ENCODE measurements at regions not wholly inside any gene's neighbourhood (a gene's known extent, or its start where the extent isn't known, plus 50 kb on each side); places are given as distances from the start of the nearest gene placed in this dataset.

DNA sequence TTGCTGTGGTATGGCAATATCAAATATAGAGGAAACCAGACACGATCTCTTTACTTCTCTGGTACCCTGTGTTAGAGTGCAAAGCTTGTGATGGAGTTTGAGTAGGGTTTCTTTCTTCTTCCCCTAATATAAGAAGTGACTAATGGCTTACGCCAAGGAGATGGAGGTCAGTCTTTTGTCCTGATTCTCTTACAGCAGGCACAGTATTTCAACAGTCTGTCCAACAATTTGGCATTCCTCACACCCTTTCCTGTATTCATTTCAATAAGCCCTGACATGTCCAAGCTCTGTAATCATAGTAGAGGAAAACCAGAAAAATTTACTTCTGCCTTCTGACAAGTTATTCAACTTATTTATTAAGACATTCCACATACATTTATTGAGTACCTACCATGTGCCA is 546.2 kb downstream of the TMEM135 start:
- Histone ChIP-seq H3K9me2 (replicated peaks; ENCODE audit: control insufficient read depth, low read length) (no peaks in the 10 kb centered on the region), H3K27me3 (ENCODE audit: control insufficient read depth, low read length) (no peaks in the 10 kb centered on the region), H3K36me3 (ENCODE audit: control insufficient read depth, low read length) (no peaks in the 10 kb centered on the region), H3K4me3 (ENCODE audit: low read length) (no peak overlapping the region), H3F3A (ENCODE audit: control insufficient read depth, insufficient read depth) (no peaks in the 10 kb centered on the region), H3K4me2 (ENCODE audit: low read length) (no peak overlapping the region), H3K27ac (ENCODE audit: low read depth, low read length) (no peak overlapping the region), H4K20me1 (ENCODE audit: control insufficient read depth, insufficient read depth, low read depth, low read length) (no peaks in the 10 kb centered on the region), H3K9me3 (ENCODE audit: control insufficient read depth, insufficient read depth, low read length) (no peaks in the 10 kb centered on the region), H3K4me1 (ENCODE audit: control insufficient read depth, low read length) (no peaks in the 10 kb centered on the region), H3K79me2 (ENCODE audit: control insufficient read depth, low read length) (no peaks in the 10 kb centered on the region)
- TF ChIP-seq, protein P1, sequence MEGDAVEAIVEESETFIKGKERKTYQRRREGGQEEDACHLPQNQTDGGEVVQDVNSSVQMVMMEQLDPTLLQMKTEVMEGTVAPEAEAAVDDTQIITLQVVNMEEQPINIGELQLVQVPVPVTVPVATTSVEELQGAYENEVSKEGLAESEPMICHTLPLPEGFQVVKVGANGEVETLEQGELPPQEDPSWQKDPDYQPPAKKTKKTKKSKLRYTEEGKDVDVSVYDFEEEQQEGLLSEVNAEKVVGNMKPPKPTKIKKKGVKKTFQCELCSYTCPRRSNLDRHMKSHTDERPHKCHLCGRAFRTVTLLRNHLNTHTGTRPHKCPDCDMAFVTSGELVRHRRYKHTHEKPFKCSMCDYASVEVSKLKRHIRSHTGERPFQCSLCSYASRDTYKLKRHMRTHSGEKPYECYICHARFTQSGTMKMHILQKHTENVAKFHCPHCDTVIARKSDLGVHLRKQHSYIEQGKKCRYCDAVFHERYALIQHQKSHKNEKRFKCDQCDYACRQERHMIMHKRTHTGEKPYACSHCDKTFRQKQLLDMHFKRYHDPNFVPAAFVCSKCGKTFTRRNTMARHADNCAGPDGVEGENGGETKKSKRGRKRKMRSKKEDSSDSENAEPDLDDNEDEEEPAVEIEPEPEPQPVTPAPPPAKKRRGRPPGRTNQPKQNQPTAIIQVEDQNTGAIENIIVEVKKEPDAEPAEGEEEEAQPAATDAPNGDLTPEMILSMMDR (IDR thresholded peaks at IDR 0.05; ENCODE audit: low read depth, low read length, poor library complexity, severe bottlenecking), result no peak
- no peak for TF ChIP-seq EZH2phosphoT487 (IDR thresholded peaks at IDR 0.05; ENCODE audit: borderline replicate concordance, low read length)

DNA sequence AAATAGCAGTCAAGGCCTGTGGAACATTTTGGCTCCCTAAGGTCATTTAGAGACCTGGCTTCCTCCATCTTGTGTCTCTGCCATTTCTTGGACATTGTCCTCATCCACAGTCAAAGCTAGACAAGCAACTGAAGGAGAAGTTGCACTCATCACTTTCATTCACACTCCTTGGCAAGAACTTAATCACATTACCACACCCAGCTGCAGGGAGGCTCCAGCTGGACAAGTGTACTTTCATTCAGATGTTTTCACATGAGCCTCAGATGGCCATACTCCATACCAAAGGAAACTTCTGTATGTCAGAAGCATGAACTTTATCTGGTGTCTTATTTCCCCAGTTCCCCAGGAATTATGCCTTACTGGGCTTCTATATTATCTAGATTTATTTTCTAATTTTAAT is 537.4 kb downstream of the TMEM135 start:
- Histone ChIP-seq H3F3A (ENCODE audit: control insufficient read depth, insufficient read depth) (no peaks in the 10 kb centered on the region), H4K20me1 (ENCODE audit: control insufficient read depth, insufficient read depth, low read depth, low read length) (no peaks in the 10 kb centered on the region), H3K4me1 (ENCODE audit: control insufficient read depth, low read length) (no peaks in the 10 kb centered on the region), H3K9me3 (ENCODE audit: control insufficient read depth, insufficient read depth, low read length) (no peaks in the 10 kb centered on the region), H3K27ac (ENCODE audit: low read depth, low read length) (no peak overlapping the region), H3K79me2 (ENCODE audit: control insufficient read depth, low read length) (no peaks in the 10 kb centered on the region), H3K36me3 (ENCODE audit: control insufficient read depth, low read length) (no peaks in the 10 kb centered on the region), H3K27me3 (ENCODE audit: control insufficient read depth, low read length) (no peaks in the 10 kb centered on the region), H3K9me2 (replicated peaks; ENCODE audit: control insufficient read depth, low read length) (no peaks in the 10 kb centered on the region), H3K4me2 (ENCODE audit: low read length) (no peak overlapping the region), H3K4me3 (ENCODE audit: low read length) (no peak overlapping the region)
- TF ChIP-seq, protein P1 (IDR thresholded peaks at IDR 0.05; ENCODE audit: low read depth, low read length, poor library complexity, severe bottlenecking), result no peak
- no peak for TF ChIP-seq EZH2phosphoT487 (IDR thresholded peaks at IDR 0.05; ENCODE audit: borderline replicate concordance, low read length)

DNA sequence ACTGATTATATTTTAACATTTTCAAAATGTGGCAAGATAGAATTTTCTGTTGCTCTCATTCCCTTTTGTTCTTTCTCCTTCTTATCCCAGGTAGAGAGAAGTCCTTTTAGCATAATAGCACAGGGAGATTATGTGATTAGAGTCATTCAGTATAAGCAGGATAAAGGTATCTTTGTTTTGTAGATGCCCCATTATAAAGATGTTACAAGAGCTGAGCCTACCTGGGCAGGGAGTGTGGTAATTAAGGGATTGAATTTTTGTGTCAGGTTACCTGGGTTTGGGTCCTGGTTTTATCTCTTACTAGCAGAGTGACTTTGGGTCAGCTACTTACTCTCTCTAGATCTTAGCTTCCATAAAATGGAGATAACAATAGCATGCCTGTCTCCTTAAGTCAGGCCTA is 536.5 kb downstream of the TMEM135 start:
- Histone ChIP-seq H3K4me2 (ENCODE audit: low read length) (no peak overlapping the region), H3K79me2 (ENCODE audit: control insufficient read depth, low read length) (no peaks in the 10 kb centered on the region), H3K9me3 (ENCODE audit: control insufficient read depth, insufficient read depth, low read length) (no peaks in the 10 kb centered on the region), H3K27ac (ENCODE audit: low read depth, low read length) (no peak overlapping the region), H4K20me1 (ENCODE audit: control insufficient read depth, insufficient read depth, low read depth, low read length) (no peaks in the 10 kb centered on the region), H3K4me3 (ENCODE audit: low read length) (no peak overlapping the region), H3K9me2 (replicated peaks; ENCODE audit: control insufficient read depth, low read length) (no peaks in the 10 kb centered on the region), H3K36me3 (ENCODE audit: control insufficient read depth, low read length) (no peaks in the 10 kb centered on the region), H3F3A (ENCODE audit: control insufficient read depth, insufficient read depth) (no peaks in the 10 kb centered on the region), H3K4me1 (ENCODE audit: control insufficient read depth, low read length) (no peaks in the 10 kb centered on the region), H3K27me3 (ENCODE audit: control insufficient read depth, low read length) (no peaks in the 10 kb centered on the region)
- TF ChIP-seq EZH2phosphoT487 (IDR thresholded peaks at IDR 0.05; ENCODE audit: borderline replicate concordance, low read length), result no peak
- TF ChIP-seq, protein P1 (IDR thresholded peaks at IDR 0.05; ENCODE audit: low read depth, low read length, poor library complexity, severe bottlenecking), result no peak

DNA sequence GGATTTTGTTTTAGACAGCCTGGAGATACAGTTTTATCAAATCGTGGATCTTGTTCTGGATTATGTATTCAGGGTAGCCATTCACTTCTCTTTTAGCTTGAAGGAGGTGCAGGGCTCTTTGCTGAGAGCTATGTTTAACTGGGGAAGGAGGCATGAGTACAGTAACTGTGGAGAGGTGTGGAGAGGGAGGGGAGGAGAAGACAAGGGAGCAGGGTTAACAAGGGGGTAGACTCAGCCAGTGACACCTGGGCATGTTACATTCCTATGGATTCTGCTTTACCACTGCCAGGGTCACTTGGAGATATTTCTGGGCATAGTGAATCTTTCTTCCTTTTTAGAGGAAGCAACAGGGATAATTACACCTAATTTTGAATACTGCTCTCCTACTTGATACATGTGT is 536.0 kb downstream of the TMEM135 start:
- no peaks in the 10 kb centered on the region for H3K27me3 ChIP-seq (ENCODE audit: control insufficient read depth, low read length)
- H3K9me3 ChIP-seq (ENCODE audit: control insufficient read depth, insufficient read depth, low read length), result no peaks in the 10 kb centered on the region
- no peaks in the 10 kb centered on the region for H4K20me1 ChIP-seq (ENCODE audit: control insufficient read depth, insufficient read depth, low read depth, low read length)
- H3K36me3 ChIP-seq (ENCODE audit: control insufficient read depth, low read length), result no peaks in the 10 kb centered on the region
- H3K4me3 ChIP-seq (ENCODE audit: low read length), result no peak overlapping the region
- no peak overlapping the region for H3K27ac ChIP-seq (ENCODE audit: low read depth, low read length)
- no peaks in the 10 kb centered on the region for H3K4me1 ChIP-seq (ENCODE audit: control insufficient read depth, low read length)
- H3F3A ChIP-seq (ENCODE audit: control insufficient read depth, insufficient read depth), result no peaks in the 10 kb centered on the region
- no peaks in the 10 kb centered on the region for H3K79me2 ChIP-seq (ENCODE audit: control insufficient read depth, low read length)
- H3K4me2 ChIP-seq (ENCODE audit: low read length), result no peak overlapping the region
- TF ChIP-seq, protein P1 (IDR thresholded peaks at IDR 0.05; ENCODE audit: low read depth, low read length, poor library complexity, severe bottlenecking), result no peak
- TF ChIP-seq EZH2phosphoT487 (IDR thresholded peaks at IDR 0.05; ENCODE audit: borderline replicate concordance, low read length), result no peak
- H3K9me2 ChIP-seq (replicated peaks; ENCODE audit: control insufficient read depth, low read length), result no peaks in the 10 kb centered on the region
